GM12878 (cell line): ENCODE measurements at regions not wholly inside any gene's neighbourhood (a gene's known extent, or its start where the extent isn't known, plus 50 kb on each side); places are given as distances from the start of the nearest gene placed in this dataset.

Experiments
- ATAC-seq: fragments of 200-7000 bp; cut with Tn5 transposase; 3 replicates; pipeline ENCODE4 v1.9.1; 2020; ENCODE audit warnings: mild to moderate bottlenecking, moderate library complexity
- BruUV-seq: library from RNA; stranded (reverse); fragments of 400-500 nt; replicated peaks from 2 replicates; lab custom pipeline; 2021; lab: Mats Ljungman, UMichigan
- CTCF ChIA-PET: fragments of 300-600 bp; sonication (Branson Sonifier 250); formaldehyde crosslinking; extraction: SDS; loops from one replicate; lab custom pipeline; 2021; ENCODE audit warnings: inconsistent platforms; lab: Yijun Ruan, JAX
- POLR2A ChIA-PET: fragments of 350-600 bp; formaldehyde crosslinking; extraction: SDS; loops from one replicate; lab custom pipeline; 2021; ENCODE audit warnings: inconsistent platforms; lab: Charles Lee
- RAD21 ChIA-PET: fragments of 300-600 bp; sonication (Branson Sonifier 250); formaldehyde crosslinking; loops from one replicate; lab custom pipeline; 2023; ENCODE audit warnings: antibody characterized with exemption; ENCODE audit not compliant: unreplicated experiment; lab: Charles Lee
- SMC1A ChIA-PET: fragments of 300-600 bp; sonication (Branson Sonifier 250); formaldehyde crosslinking; loops from one replicate; lab custom pipeline; 2023; ENCODE audit not compliant: unreplicated experiment, uncharacterized antibody; lab: Charles Lee
- DNase-seq: peaks from one replicate; pipeline ENCODE4 v3.0.0-alpha.2; 2011; ENCODE audit warnings: low read depth, low spot score
- FAIRE-seq: peaks from 3 replicates; lab custom pipeline; 2011; peaks lifted over from hg19 to GRCh38; lab: Jason Lieb, UNC
- H2AFZ ChIP-seq: 2 replicates; pipeline ENCODE4 v1.6.0; 2011; ENCODE audit warnings: low read depth, low read length, control low read depth; ENCODE audit not compliant: control insufficient read depth
- H3K27ac ChIP-seq: 2 replicates; pipeline ENCODE4 v1.5.1; 2011; ENCODE audit warnings: control low read depth; ENCODE audit not compliant: control insufficient read depth, insufficient read depth
- H3K27me3 ChIP-seq, 2 experiments: replicated peaks in 1 of 2; 2 replicates each; pipeline versions ENCODE4 v1.6.0 to v1.6.1; 2011; ENCODE audit warnings: low read length in 1 of 2; ENCODE audit not compliant: control insufficient read depth in 2 of 2, insufficient read depth in 2 of 2
- H3K36me3 ChIP-seq, 2 experiments: 2 replicates each; pipeline ENCODE4 v1.5.1; 2011; ENCODE audit warnings: low read length in 1 of 2; ENCODE audit not compliant: control insufficient read depth in 2 of 2, insufficient read depth in 2 of 2
- H3K4me1 ChIP-seq: 2 replicates; pipeline ENCODE4 v1.6.1; 2011; ENCODE audit warnings: mild to moderate bottlenecking, low read length, moderate library complexity, mixed read lengths; ENCODE audit not compliant: control insufficient read depth, insufficient read depth
- H3K4me2 ChIP-seq: 2 replicates; pipeline ENCODE4 v1.6.0; 2011; ENCODE audit warnings: control low read depth; ENCODE audit not compliant: control insufficient read depth, insufficient read depth
- H3K4me3 ChIP-seq: fragments of 200-600 bp; sonication (generic); 2 replicates; pipeline ENCODE4 v1.5.1; 2016
- H3K79me2 ChIP-seq: 2 replicates; pipeline ENCODE4 v1.6.0; 2011; ENCODE audit warnings: low read length; ENCODE audit not compliant: control insufficient read depth, insufficient read depth
- H3K9ac ChIP-seq: 2 replicates; pipeline ENCODE4 v1.8.0; 2011; ENCODE audit warnings: low read length, control low read depth, mixed read lengths; ENCODE audit not compliant: control insufficient read depth, insufficient read depth
- H3K9me3 ChIP-seq: replicated peaks from 3 replicates; pipeline ENCODE4 v1.5.1; 2011; ENCODE audit warnings: mild to moderate bottlenecking, low read length; ENCODE audit not compliant: control insufficient read depth, insufficient read depth
- H4K20me1 ChIP-seq: 2 replicates; pipeline ENCODE4 v1.6.0; 2011; ENCODE audit not compliant: control insufficient read depth, insufficient read depth
- ATF7 ChIP-seq: fragments of 450-650 bp; IDR thresholded peaks from 2 replicates; pipeline ENCODE4 v1.6.1; 2016; ENCODE audit warnings: low read depth, mild to moderate bottlenecking
- BACH1 ChIP-seq: fragments of 450-650 bp; IDR thresholded peaks from 2 replicates; pipeline ENCODE4 v1.6.1; 2017; ENCODE audit warnings: mild to moderate bottlenecking, borderline replicate concordance
- HDAC6 ChIP-seq: fragments of 200-600 bp; sonication (generic); IDR thresholded peaks from one replicate; pipeline ENCODE4 v1.8.0; 2017; ENCODE audit warnings: antibody characterized with exemption; ENCODE audit not compliant: unreplicated experiment
- SREBF1 ChIP-seq: IDR thresholded peaks from 2 replicates; pipeline ENCODE4 v1.6.1; 2012; ENCODE audit warnings: mild to moderate bottlenecking, low read length
- YBX1 ChIP-seq: fragments of 450-650 bp; IDR thresholded peaks from 2 replicates; pipeline ENCODE4 v1.6.1; 2016; ENCODE audit warnings: antibody characterized with exemption
- ZNF207 ChIP-seq: fragments of 450-650 bp; IDR thresholded peaks from 2 replicates; pipeline ENCODE4 v1.6.1; 2014; ENCODE audit warnings: antibody characterized with exemption, mild to moderate bottlenecking, borderline replicate concordance
- ZSCAN29 ChIP-seq: fragments of 450-650 bp; IDR thresholded peaks from 2 replicates; pipeline ENCODE4 v1.6.1; 2017; ENCODE audit warnings: mild to moderate bottlenecking, moderate library complexity
- WGBS: methylation state at CpG from one replicate; pipeline ENCODE4 v1.1.6; 2016; ENCODE audit warnings: low lambda C conversion rate; ENCODE audit not compliant: insufficient replicate concordance, insufficient coverage; ENCODE audit errors: missing lambda C conversion rate; 5-methylcytosine and 5-hydroxymethylcytosine counted together
- in situ Hi-C: fragments of 300-500 bp; cut with MboI; formaldehyde crosslinking; loops from 9 replicates; pipeline ENCODE4 v1.14.3; 2018; ENCODE audit warnings: mixed read lengths
- intact Hi-C: fragments of 100-400 bp; cut with micrococcal nuclease; formaldehyde crosslinking; loops from one replicate; pipeline ENCODE4 v1.14.2; 2022; ENCODE audit not compliant: unreplicated experiment
- TF ChIP-seq, protein P1 (sequence below): fragments of 450-650 bp; IDR thresholded peaks from 2 replicates; pipeline ENCODE4 v1.6.1; 2017; ENCODE audit warnings: antibody characterized with exemption, mild to moderate bottlenecking, moderate library complexity
- TF ChIP-seq, protein P2 (sequence below): fragments of 450-650 bp; IDR thresholded peaks from 2 replicates; pipeline ENCODE4 v1.6.1; 2016; ENCODE audit warnings: mild to moderate bottlenecking
- TF ChIP-seq, protein P3 (sequence below): fragments of 450-650 bp; formaldehyde crosslinking; IDR thresholded peaks from 2 replicates; pipeline ENCODE4 v1.4.0; 2022; ENCODE audit warnings: mild to moderate bottlenecking, moderate library complexity

DNA sequence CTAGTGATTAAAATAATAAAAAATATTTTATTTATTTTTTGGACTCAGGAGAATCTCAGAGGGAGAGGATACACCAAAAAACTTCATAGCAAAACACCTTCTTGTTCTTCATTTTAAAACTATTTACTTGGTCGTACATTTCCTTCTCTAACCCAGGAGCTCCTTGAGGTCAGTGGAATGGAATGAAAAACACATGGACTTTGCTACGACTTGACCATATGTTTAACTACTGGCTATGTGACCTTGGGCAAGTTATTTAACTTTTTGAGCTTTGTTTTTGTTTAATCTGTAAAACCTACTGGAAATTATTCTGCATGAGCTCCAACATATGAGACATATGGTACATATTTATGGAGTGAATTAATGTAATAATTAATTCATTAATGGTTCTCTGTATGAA is 1005.5 kb upstream of the CITED2 start:
- Histone ChIP-seq H3K27me3 (no peaks in the 10 kb centered on the region), H3K36me3 (no peaks in the 10 kb centered on the region), H3K4me1 (no peaks in the 10 kb centered on the region), H3K27ac (no peak overlapping the region), H3K9ac (no peak overlapping the region), H3K4me2 (no peak overlapping the region), H3K9me3 (no peaks in the 10 kb centered on the region), H2AFZ (no peak overlapping the region), H3K79me2 (no peaks in the 10 kb centered on the region), H3K4me3 (no peak overlapping the region), H4K20me1 (no peaks in the 10 kb centered on the region)
- 0% methylated on average over 2 of the region's 2 CpGs for WGBS
- FAIRE-seq (no peak), DNase-seq (no peak), ATAC-seq (no peak)
- intact Hi-C loops (no loop called here), in situ Hi-C loops (no loop called here)
- TF ChIP-seq, protein P1, sequence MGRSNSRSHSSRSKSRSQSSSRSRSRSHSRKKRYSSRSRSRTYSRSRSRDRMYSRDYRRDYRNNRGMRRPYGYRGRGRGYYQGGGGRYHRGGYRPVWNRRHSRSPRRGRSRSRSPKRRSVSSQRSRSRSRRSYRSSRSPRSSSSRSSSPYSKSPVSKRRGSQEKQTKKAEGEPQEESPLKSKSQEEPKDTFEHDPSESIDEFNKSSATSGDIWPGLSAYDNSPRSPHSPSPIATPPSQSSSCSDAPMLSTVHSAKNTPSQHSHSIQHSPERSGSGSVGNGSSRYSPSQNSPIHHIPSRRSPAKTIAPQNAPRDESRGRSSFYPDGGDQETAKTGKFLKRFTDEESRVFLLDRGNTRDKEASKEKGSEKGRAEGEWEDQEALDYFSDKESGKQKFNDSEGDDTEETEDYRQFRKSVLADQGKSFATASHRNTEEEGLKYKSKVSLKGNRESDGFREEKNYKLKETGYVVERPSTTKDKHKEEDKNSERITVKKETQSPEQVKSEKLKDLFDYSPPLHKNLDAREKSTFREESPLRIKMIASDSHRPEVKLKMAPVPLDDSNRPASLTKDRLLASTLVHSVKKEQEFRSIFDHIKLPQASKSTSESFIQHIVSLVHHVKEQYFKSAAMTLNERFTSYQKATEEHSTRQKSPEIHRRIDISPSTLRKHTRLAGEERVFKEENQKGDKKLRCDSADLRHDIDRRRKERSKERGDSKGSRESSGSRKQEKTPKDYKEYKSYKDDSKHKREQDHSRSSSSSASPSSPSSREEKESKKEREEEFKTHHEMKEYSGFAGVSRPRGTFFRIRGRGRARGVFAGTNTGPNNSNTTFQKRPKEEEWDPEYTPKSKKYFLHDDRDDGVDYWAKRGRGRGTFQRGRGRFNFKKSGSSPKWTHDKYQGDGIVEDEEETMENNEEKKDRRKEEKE = no peak
- no peak for TF ChIP-seq ZSCAN29
- no peak for TF ChIP-seq BACH1
- TF ChIP-seq, protein P2, sequence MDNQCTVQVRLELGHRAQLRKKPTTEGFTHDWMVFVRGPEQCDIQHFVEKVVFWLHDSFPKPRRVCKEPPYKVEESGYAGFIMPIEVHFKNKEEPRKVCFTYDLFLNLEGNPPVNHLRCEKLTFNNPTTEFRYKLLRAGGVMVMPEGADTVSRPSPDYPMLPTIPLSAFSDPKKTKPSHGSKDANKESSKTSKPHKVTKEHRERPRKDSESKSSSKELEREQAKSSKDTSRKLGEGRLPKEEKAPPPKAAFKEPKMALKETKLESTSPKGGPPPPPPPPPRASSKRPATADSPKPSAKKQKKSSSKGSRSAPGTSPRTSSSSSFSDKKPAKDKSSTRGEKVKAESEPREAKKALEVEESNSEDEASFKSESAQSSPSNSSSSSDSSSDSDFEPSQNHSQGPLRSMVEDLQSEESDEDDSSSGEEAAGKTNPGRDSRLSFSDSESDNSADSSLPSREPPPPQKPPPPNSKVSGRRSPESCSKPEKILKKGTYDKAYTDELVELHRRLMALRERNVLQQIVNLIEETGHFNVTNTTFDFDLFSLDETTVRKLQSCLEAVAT = no peak
- no peak for TF ChIP-seq YBX1
- no peak for TF ChIP-seq ZNF207
- TF ChIP-seq ATF7 = no peak
- TF ChIP-seq, protein P3, sequence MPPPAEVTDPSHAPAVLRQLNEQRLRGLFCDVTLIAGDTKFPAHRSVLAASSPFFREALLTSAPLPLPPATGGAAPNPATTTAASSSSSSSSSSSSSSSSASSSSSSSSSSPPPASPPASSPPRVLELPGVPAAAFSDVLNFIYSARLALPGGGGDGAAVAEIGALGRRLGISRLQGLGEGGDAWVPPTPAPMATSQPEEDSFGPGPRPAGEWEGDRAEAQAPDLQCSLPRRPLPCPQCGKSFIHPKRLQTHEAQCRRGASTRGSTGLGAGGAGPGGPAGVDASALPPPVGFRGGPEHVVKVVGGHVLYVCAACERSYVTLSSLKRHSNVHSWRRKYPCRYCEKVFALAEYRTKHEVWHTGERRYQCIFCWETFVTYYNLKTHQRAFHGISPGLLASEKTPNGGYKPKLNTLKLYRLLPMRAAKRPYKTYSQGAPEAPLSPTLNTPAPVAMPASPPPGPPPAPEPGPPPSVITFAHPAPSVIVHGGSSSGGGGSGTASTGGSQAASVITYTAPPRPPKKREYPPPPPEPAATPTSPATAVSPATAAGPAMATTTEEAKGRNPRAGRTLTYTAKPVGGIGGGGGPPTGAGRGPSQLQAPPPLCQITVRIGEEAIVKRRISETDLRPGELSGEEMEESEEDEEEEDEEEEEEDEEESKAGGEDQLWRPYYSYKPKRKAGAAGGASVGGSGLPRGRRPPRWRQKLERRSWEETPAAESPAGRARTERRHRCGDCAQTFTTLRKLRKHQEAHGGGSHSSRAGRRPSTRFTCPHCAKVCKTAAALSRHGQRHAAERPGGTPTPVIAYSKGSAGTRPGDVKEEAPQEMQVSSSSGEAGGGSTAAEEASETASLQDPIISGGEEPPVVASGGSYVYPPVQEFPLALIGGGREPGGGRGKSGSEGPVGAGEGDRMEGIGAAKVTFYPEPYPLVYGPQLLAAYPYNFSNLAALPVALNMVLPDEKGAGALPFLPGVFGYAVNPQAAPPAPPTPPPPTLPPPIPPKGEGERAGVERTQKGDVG = no peak
- no peak for TF ChIP-seq SREBF1
- TF ChIP-seq HDAC6 = no peak
- ChIA-PET POLR2A (no interaction called here), CTCF (interaction anchor here (0.7 kb wide), 1 partner anchor 69 kb away, joined by 3 read pairs; no protein-coding TSS in a partner anchor), RAD21 (no interaction called here), SMC1A (interaction anchor here (0.6 to 1.4 kb wide), 2 partner anchors 11 to 73 kb away, joined by 3 to 5 read pairs; no protein-coding TSS in a partner anchor)
- BruUV-seq = no TSS peak
